HL-60 (cell line): ENCODE measurements at regions not wholly inside any gene's neighbourhood (a gene's known extent, or its start where the extent isn't known, plus 50 kb on each side); places are given as distances from the start of the nearest gene placed in this dataset.

Source experiments
- DNase-seq, 2 experiments: peaks; one replicate each; pipeline ENCODE4 v3.0.0-alpha.2; 2010 to 2020; ENCODE audit warnings: low read depth in 1 of 2, low spot score in 1 of 2
- H3K27ac ChIP-seq: fragments of 250-450 bp; sonication (Bioruptor Pico); replicated peaks from 2 replicates; pipeline ENCODE4 v1.5.1; 2020; ENCODE audit warnings: mild to moderate bottlenecking, moderate library complexity
- H3K27me3 ChIP-seq: fragments of 250-450 bp; sonication (Bioruptor Pico); 2 replicates; pipeline ENCODE4 v1.5.1; 2021; ENCODE audit warnings: mild to moderate bottlenecking, moderate library complexity; ENCODE audit not compliant: insufficient read depth, poor library complexity, severe bottlenecking
- H3K4me3 ChIP-seq: replicated peaks from 2 replicates; pipeline ENCODE4 v1.5.1; 2011; ENCODE audit warnings: mild to moderate bottlenecking, control low read depth, low read length; ENCODE audit not compliant: insufficient read depth
- GABPA ChIP-seq: IDR thresholded peaks from 2 replicates; pipeline ENCODE4 v1.6.1; 2012; ENCODE audit warnings: low read depth
- POLR2AphosphoS5 ChIP-seq: IDR thresholded peaks from 2 replicates; pipeline ENCODE4 v1.6.1; 2012; ENCODE audit warnings: low read depth
- SPI1 ChIP-seq: IDR thresholded peaks from 2 replicates; pipeline ENCODE4 v1.6.1; 2012; ENCODE audit warnings: low read depth, mild to moderate bottlenecking, borderline replicate concordance
- TF ChIP-seq, protein P1 (sequence below): IDR thresholded peaks from one replicate; pipeline ENCODE4 v1.5.1; 2011; ENCODE audit warnings: low read length, control low read depth, inconsistent platforms; ENCODE audit not compliant: insufficient read depth
- TF ChIP-seq, protein P2 (sequence below): IDR thresholded peaks from 2 replicates; pipeline ENCODE4 v1.6.1; 2012; ENCODE audit warnings: low read depth; ENCODE audit not compliant: insufficient replicate concordance

GRCh38 chr6:40774932-40775331, 187.8 kb upstream of the LRFN2 start:
- Histone ChIP-seq H3K4me3 (no peak overlapping the region), H3K27me3 (no peaks in the 10 kb centered on the region), H3K27ac (no peak overlapping the region)
- no peak for DNase-seq
- no peak for TF ChIP-seq SPI1

- no peak overlapping the region for H3K27ac ChIP-seq
- DNase-seq: no peak
- TF ChIP-seq, protein P1, sequence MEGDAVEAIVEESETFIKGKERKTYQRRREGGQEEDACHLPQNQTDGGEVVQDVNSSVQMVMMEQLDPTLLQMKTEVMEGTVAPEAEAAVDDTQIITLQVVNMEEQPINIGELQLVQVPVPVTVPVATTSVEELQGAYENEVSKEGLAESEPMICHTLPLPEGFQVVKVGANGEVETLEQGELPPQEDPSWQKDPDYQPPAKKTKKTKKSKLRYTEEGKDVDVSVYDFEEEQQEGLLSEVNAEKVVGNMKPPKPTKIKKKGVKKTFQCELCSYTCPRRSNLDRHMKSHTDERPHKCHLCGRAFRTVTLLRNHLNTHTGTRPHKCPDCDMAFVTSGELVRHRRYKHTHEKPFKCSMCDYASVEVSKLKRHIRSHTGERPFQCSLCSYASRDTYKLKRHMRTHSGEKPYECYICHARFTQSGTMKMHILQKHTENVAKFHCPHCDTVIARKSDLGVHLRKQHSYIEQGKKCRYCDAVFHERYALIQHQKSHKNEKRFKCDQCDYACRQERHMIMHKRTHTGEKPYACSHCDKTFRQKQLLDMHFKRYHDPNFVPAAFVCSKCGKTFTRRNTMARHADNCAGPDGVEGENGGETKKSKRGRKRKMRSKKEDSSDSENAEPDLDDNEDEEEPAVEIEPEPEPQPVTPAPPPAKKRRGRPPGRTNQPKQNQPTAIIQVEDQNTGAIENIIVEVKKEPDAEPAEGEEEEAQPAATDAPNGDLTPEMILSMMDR: no peak
- TF ChIP-seq, protein P2, sequence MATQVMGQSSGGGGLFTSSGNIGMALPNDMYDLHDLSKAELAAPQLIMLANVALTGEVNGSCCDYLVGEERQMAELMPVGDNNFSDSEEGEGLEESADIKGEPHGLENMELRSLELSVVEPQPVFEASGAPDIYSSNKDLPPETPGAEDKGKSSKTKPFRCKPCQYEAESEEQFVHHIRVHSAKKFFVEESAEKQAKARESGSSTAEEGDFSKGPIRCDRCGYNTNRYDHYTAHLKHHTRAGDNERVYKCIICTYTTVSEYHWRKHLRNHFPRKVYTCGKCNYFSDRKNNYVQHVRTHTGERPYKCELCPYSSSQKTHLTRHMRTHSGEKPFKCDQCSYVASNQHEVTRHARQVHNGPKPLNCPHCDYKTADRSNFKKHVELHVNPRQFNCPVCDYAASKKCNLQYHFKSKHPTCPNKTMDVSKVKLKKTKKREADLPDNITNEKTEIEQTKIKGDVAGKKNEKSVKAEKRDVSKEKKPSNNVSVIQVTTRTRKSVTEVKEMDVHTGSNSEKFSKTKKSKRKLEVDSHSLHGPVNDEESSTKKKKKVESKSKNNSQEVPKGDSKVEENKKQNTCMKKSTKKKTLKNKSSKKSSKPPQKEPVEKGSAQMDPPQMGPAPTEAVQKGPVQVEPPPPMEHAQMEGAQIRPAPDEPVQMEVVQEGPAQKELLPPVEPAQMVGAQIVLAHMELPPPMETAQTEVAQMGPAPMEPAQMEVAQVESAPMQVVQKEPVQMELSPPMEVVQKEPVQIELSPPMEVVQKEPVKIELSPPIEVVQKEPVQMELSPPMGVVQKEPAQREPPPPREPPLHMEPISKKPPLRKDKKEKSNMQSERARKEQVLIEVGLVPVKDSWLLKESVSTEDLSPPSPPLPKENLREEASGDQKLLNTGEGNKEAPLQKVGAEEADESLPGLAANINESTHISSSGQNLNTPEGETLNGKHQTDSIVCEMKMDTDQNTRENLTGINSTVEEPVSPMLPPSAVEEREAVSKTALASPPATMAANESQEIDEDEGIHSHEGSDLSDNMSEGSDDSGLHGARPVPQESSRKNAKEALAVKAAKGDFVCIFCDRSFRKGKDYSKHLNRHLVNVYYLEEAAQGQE: no peak
- TF ChIP-seq SPI1 (no peak), GABPA (no peak)
- H3K27me3 ChIP-seq: peaks cover 3% of the 10 kb centered on the region
- H3K4me3 ChIP-seq: no peak overlapping the region
Observed at GRCh38 chr6:40770794-40771193, 183.6 kb upstream of the LRFN2 start.

GRCh38 chr6:40764726-40765125, 177.6 kb upstream of the LRFN2 start:
- no peak for TF ChIP-seq SPI1
- TF ChIP-seq, protein P1: no peak
- TF ChIP-seq, protein P2: no peak
- no peak for TF ChIP-seq GABPA
- no peak for TF ChIP-seq POLR2AphosphoS5

DNA sequence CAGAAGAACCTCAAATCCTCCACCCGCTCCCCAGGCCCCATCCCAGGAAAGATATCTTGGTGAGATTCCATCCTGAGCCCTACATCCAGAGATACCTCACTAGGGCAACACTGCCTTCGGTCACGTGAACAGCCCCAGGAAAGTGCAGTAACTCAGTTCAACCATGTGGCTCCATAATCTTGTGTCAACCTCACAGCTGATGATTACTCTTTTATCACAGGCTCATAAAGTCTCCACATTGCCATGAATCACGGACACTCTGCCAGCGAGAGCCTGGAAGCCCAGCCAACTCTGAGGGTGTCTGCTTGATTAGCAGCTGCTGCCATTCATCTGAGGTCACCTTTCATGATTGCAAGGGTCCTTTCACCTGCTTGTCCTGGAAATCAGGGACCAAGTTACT, 175.8 kb upstream of the LRFN2 start:
- peaks cover 3% of the 10 kb centered on the region for H3K27me3 ChIP-seq
- DNase-seq: no peak
- H3K27ac ChIP-seq: no peak overlapping the region
- TF ChIP-seq, protein P1: no peak
- TF ChIP-seq GABPA (no peak), SPI1 (no peak), POLR2AphosphoS5 (no peak)
- TF ChIP-seq, protein P2: no peak
- H3K4me3 ChIP-seq: no peak overlapping the region

More at GRCh38 chr6:40764726-40765125, 177.6 kb upstream of the LRFN2 start:
- DNase-seq: no peak
- Histone ChIP-seq H3K27me3 (peaks cover 3% of the 10 kb centered on the region), H3K27ac (no peak overlapping the region), H3K4me3 (no peak overlapping the region)
